ENCODE measurements at regions not wholly inside any gene's neighbourhood (a gene's known extent, or its start where the extent isn't known, plus 50 kb on each side); places are given as distances from the start of the nearest gene placed in this dataset.

GRCh38 chr2:125573432-125573831 lies 1082.5 kb upstream of the GYPC start:
- no peak overlapping the region for H3K27ac ChIP-seq (ENCODE audit: extremely low read length, insufficient read depth, low read length)
- no peak overlapping the region for H3K9ac ChIP-seq (ENCODE audit: insufficient read depth, low read depth, low read length)
- no peak overlapping the region for H2AFZ ChIP-seq (ENCODE audit: low read length)
- peaks cover 81% of the 10 kb centered on the region for H3K9me3 ChIP-seq (ENCODE audit: low read length)
- intact Hi-C loops (cut with micrococcal nuclease; ENCODE audit: unreplicated experiment): loop anchor here (1.0 kb wide), 1 partner anchor 12 kb away; no protein-coding TSS in a partner anchor
- DNase-seq (ENCODE audit: low spot score): no peak
- no peak overlapping the region for H3K4me2 ChIP-seq (ENCODE audit: low read depth, low read length)
- H3K79me2 ChIP-seq (ENCODE audit: insufficient read depth, low read length): no peaks in the 10 kb centered on the region
- no TSS peak for BruUV-seq (replicated peaks)
- no peaks in the 10 kb centered on the region for H3K36me3 ChIP-seq (replicated peaks in 1 of 2; ENCODE audit: control insufficient read depth in 1 of 2, insufficient read depth in 2 of 2, low read length in 2 of 2)
- H3K27me3 ChIP-seq (ENCODE audit: control insufficient read depth in 1 of 2, insufficient read depth in 2 of 2, low read length in 2 of 2): no peaks in the 10 kb centered on the region
- CTCF ChIA-PET (ENCODE audit: low intra/inter-chr PET ratio, low total read pairs): no interaction called here
- POLR2A ChIA-PET: no interaction called here
- no peak for TF ChIP-seq ZNF3 (CRISPR knock-in tag; IDR thresholded peaks at IDR 0.05)
- TF ChIP-seq ZNF678 (CRISPR knock-in tag; IDR thresholded peaks at IDR 0.05): no peak
- TF ChIP-seq ISL2 (CRISPR knock-in tag; IDR thresholded peaks at IDR 0.05): no peak
- no peak for TF ChIP-seq DNMT3B (CRISPR knock-in tag; conservative IDR thresholded peaks at IDR 0.05)
- no peak for TF ChIP-seq ZBTB37 (CRISPR knock-in tag; IDR thresholded peaks at IDR 0.05)
- no peak for TF ChIP-seq EHMT2 (IDR thresholded peaks at IDR 0.05; ENCODE audit: borderline replicate concordance, low read depth, low read length)
- no peak for TF ChIP-seq GPBP1L1 (CRISPR knock-in tag; IDR thresholded peaks at IDR 0.05)
- TF ChIP-seq BATF2 (CRISPR knock-in tag; IDR thresholded peaks at IDR 0.05): no peak
- TF ChIP-seq TOPORS (CRISPR knock-in tag; IDR thresholded peaks at IDR 0.05): no peak
- no peak for TF ChIP-seq PHF20 (CRISPR knock-in tag; IDR thresholded peaks at IDR 0.05)
- TF ChIP-seq NFYB (CRISPR knock-in tag; IDR thresholded peaks at IDR 0.05): no peak
- TF ChIP-seq GMEB1 (CRISPR knock-in tag; IDR thresholded peaks at IDR 0.05; ENCODE audit: borderline replicate concordance): no peak
- no peak for TF ChIP-seq GPN1 (CRISPR knock-in tag; IDR thresholded peaks at IDR 0.05; ENCODE audit: borderline replicate concordance)
- TF ChIP-seq ZNF572 (CRISPR knock-in tag; IDR thresholded peaks at IDR 0.05): no peak
- under 1% methylated on average over 2 of the region's 2 CpGs for WGBS (ENCODE audit: low lambda C conversion rate)
- no peaks in the 10 kb centered on the region for H4K20me1 ChIP-seq (ENCODE audit: insufficient read depth, low read length)
- no peak for ATAC-seq
- in situ Hi-C loops (cut with HindIII; ENCODE audit: extremely low pct_ligation_motif_present, low pct_unique_long_range_greater_than_20kb): no loop called here
- FAIRE-seq: no peak
- peaks cover 7% of the 10 kb centered on the region; the same call in 1 of the 2 replicates for H3K4me1 ChIP-seq (ENCODE audit: insufficient read depth, low read length)
- no peak overlapping the region for H3K4me3 ChIP-seq (replicated peaks in 1 of 3; ENCODE audit: insufficient read depth in 1 of 3, low read depth in 2 of 3, low read length in 3 of 3)

All from HepG2 (cell line).